Loucy (cell line): ENCODE measurements at regions not wholly inside any gene's neighbourhood (a gene's known extent, or its start where the extent isn't known, plus 50 kb on each side); places are given as distances from the start of the nearest gene placed in this dataset.

ENCODE experiments used
- H2AFZ ChIP-seq: fragments of 200-600 bp; sonication (generic); 2 replicates; pipeline ENCODE4 v1.6.0; 2016; ENCODE audit warnings: antibody characterized with exemption, mild to moderate bottlenecking, low read length, moderate library complexity
- H3F3A ChIP-seq: fragments of 200-600 bp; 2 replicates; pipeline ENCODE4 v1.6.0; 2016; ENCODE audit warnings: antibody characterized with exemption, low read depth, mild to moderate bottlenecking
- H3K27me3 ChIP-seq: fragments of 200-600 bp; sonication (generic); 2 replicates; pipeline ENCODE4 v1.6.1; 2014; ENCODE audit warnings: low read length, mild to moderate bottlenecking; ENCODE audit not compliant: insufficient read depth, poor library complexity, severe bottlenecking
- H3K36me3 ChIP-seq: fragments of 200-600 bp; sonication (generic); 2 replicates; pipeline ENCODE4 v1.6.1; 2016; ENCODE audit warnings: low read length; ENCODE audit not compliant: insufficient read depth
- H3K4me1 ChIP-seq: fragments of 200-600 bp; sonication (generic); 2 replicates; pipeline ENCODE4 v1.5.1; 2014; ENCODE audit warnings: low read length, mild to moderate bottlenecking; ENCODE audit not compliant: insufficient read depth, poor library complexity, severe bottlenecking
- H3K4me2 ChIP-seq: fragments of 200-600 bp; sonication (generic); 2 replicates; pipeline ENCODE4 v1.6.0; 2014; ENCODE audit warnings: antibody characterized with exemption, low read length, low read depth, mild to moderate bottlenecking; ENCODE audit not compliant: poor library complexity, severe bottlenecking
- H3K4me3 ChIP-seq: fragments of 200-600 bp; sonication (generic); 2 replicates; pipeline ENCODE4 v1.5.1; 2014; ENCODE audit warnings: low read length, mild to moderate bottlenecking, mixed read lengths; ENCODE audit not compliant: poor library complexity, severe bottlenecking
- H3K79me2 ChIP-seq: fragments of 200-600 bp; sonication (generic); 2 replicates; pipeline ENCODE4 v1.6.1; 2014; ENCODE audit warnings: low read length; ENCODE audit not compliant: insufficient read depth
- H3K9ac ChIP-seq: fragments of 200-600 bp; sonication (generic); 2 replicates; pipeline ENCODE4 v1.6.0; 2014; ENCODE audit warnings: mild to moderate bottlenecking, low read depth, low read length, moderate library complexity; ENCODE audit not compliant: poor library complexity, severe bottlenecking
- H3K9me2 ChIP-seq: fragments of 200-600 bp; sonication (generic); replicated peaks from 2 replicates; pipeline ENCODE4 v1.6.1; 2016; ENCODE audit warnings: low read depth, low read length, mixed read lengths
- H3K9me3 ChIP-seq: fragments of 200-600 bp; sonication (generic); 2 replicates; pipeline ENCODE4 v1.6.1; 2014; ENCODE audit warnings: mild to moderate bottlenecking, antibody characterized with exemption, low read length, low read depth; ENCODE audit not compliant: insufficient read depth
- H4K20me1 ChIP-seq: fragments of 200-600 bp; sonication (generic); 2 replicates; pipeline ENCODE4 v1.6.0; 2014; ENCODE audit warnings: antibody characterized with exemption, low read length, mild to moderate bottlenecking; ENCODE audit not compliant: insufficient read depth, poor library complexity, severe bottlenecking
- EZH2phosphoT487 ChIP-seq: fragments of 200-600 bp; IDR thresholded peaks from 2 replicates; pipeline ENCODE4 v1.6.1; 2018; ENCODE audit warnings: antibody characterized with exemption, mild to moderate bottlenecking, moderate library complexity, borderline replicate concordance
- TF ChIP-seq, protein P1 (sequence below): fragments of 200-600 bp; sonication (generic); conservative IDR thresholded peaks from 2 replicates; pipeline ENCODE4 v1.5.1; 2014; ENCODE audit warnings: mild to moderate bottlenecking, antibody characterized with exemption, low read length

DNA sequence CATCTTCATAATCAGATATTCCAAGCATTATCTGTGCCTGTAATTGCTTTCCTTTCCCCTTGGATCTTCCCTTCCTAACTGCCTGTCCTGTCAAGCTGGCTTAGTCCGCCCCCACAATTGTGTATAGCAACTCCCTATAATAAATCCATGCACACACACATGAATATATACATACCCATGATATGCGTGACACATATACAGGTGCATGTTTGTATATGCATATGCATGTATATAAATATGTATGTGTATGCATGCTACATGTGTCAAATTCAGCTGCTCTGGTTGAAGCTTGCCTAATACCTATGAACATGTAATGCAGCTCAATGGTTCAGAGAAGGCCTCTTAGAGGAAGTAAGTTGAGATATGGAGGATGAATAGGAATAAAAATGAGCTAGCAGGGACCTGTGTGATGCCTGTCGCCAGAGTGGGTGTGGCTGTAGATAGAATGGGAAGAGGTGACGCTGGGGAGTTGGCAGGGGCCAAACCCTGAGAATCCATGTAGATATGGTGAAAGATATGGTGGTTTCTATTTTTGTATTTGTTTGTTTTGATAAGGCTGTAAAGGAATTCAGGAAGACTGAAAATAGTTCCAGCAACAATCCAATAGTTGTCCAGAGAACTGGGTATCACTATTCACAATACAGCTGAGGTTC, 595.0 kb upstream of the BOD1L1 start:
- no peaks in the 10 kb centered on the region for H3K36me3 ChIP-seq
- no peak overlapping the region for H3K4me2 ChIP-seq
- no peaks in the 10 kb centered on the region for H3K27me3 ChIP-seq
- no peak overlapping the region for H2AFZ ChIP-seq
- H3K79me2 ChIP-seq: no peaks in the 10 kb centered on the region
- H3K9ac ChIP-seq: no peak overlapping the region
- H3K9me2 ChIP-seq: no peaks in the 10 kb centered on the region
- no peak overlapping the region for H3K4me3 ChIP-seq
- H3K4me1 ChIP-seq: peaks cover 6% of the 10 kb centered on the region
- H3K9me3 ChIP-seq: no peaks in the 10 kb centered on the region
- no peak for TF ChIP-seq EZH2phosphoT487
- TF ChIP-seq, protein P1, sequence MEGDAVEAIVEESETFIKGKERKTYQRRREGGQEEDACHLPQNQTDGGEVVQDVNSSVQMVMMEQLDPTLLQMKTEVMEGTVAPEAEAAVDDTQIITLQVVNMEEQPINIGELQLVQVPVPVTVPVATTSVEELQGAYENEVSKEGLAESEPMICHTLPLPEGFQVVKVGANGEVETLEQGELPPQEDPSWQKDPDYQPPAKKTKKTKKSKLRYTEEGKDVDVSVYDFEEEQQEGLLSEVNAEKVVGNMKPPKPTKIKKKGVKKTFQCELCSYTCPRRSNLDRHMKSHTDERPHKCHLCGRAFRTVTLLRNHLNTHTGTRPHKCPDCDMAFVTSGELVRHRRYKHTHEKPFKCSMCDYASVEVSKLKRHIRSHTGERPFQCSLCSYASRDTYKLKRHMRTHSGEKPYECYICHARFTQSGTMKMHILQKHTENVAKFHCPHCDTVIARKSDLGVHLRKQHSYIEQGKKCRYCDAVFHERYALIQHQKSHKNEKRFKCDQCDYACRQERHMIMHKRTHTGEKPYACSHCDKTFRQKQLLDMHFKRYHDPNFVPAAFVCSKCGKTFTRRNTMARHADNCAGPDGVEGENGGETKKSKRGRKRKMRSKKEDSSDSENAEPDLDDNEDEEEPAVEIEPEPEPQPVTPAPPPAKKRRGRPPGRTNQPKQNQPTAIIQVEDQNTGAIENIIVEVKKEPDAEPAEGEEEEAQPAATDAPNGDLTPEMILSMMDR: no peak
- no peaks in the 10 kb centered on the region for H3F3A ChIP-seq
- H4K20me1 ChIP-seq: no peaks in the 10 kb centered on the region

GRCh38 chr4:14223461-14223860, 595.9 kb upstream of the BOD1L1 start:
- Histone ChIP-seq H3K4me2 (no peak overlapping the region), H3K27me3 (no peaks in the 10 kb centered on the region)
- no peak for TF ChIP-seq EZH2phosphoT487
- TF ChIP-seq, protein P1: no peak

GRCh38 chr4:14225688-14226207, 598.2 kb upstream of the BOD1L1 start:
- H3K79me2 ChIP-seq: no peaks in the 10 kb centered on the region
- H3K36me3 ChIP-seq: no peaks in the 10 kb centered on the region
- no peaks in the 10 kb centered on the region for H3K9me2 ChIP-seq
- no peaks in the 10 kb centered on the region for H3K9me3 ChIP-seq
- H3K4me3 ChIP-seq: no peak overlapping the region
- H2AFZ ChIP-seq: no peak overlapping the region
- H3K4me1 ChIP-seq: peaks cover 6% of the 10 kb centered on the region
- H3K27me3 ChIP-seq: no peaks in the 10 kb centered on the region
- H3F3A ChIP-seq: no peaks in the 10 kb centered on the region
- TF ChIP-seq, protein P1: no peak
- TF ChIP-seq EZH2phosphoT487: no peak
- H3K4me2 ChIP-seq: no peak overlapping the region
- H4K20me1 ChIP-seq: no peaks in the 10 kb centered on the region
- no peak overlapping the region for H3K9ac ChIP-seq

More at GRCh38 chr4:14223461-14223860, 595.9 kb upstream of the BOD1L1 start:
- Histone ChIP-seq H3F3A (no peaks in the 10 kb centered on the region), H3K9me3 (no peaks in the 10 kb centered on the region), H3K9ac (no peak overlapping the region), H3K36me3 (no peaks in the 10 kb centered on the region), H3K79me2 (no peaks in the 10 kb centered on the region), H3K9me2 (no peaks in the 10 kb centered on the region), H3K4me3 (no peak overlapping the region), H3K4me1 (peaks cover 6% of the 10 kb centered on the region), H2AFZ (no peak overlapping the region), H4K20me1 (no peaks in the 10 kb centered on the region)
